SH-SY5Y (cell line): ENCODE measurements at regions not wholly inside any gene's neighbourhood (a gene's known extent, or its start where the extent isn't known, plus 50 kb on each side); places are given as distances from the start of the nearest gene placed in this dataset.

Experiments used
- GATA2 ChIP-seq: IDR thresholded peaks from 2 replicates; pipeline ENCODE4 v1.6.1; 2011; ENCODE audit warnings: mild to moderate bottlenecking, low read depth, low read length
- GATA3 ChIP-seq: IDR thresholded peaks from 2 replicates; pipeline ENCODE4 v1.6.1; 2011; ENCODE audit warnings: low read depth, mild to moderate bottlenecking, low read length, moderate library complexity

- TF ChIP-seq GATA2 (no peak), GATA3 (no peak)
Measured at GRCh38 chr12:84706374-84706773, 206.2 kb downstream of the SLC6A15 start.
